Common myeloid progenitor, CD34-positive (primary cell): ENCODE measurements at regions not wholly inside any gene's neighbourhood (a gene's known extent, or its start where the extent isn't known, plus 50 kb on each side); places are given as distances from the start of the nearest gene placed in this dataset.

Experiments
- CTCF ChIA-PET: fragments of 350-600 bp; sonication (Branson Sonifier 250); formaldehyde crosslinking; loops from one replicate; lab custom pipeline; 2021; ENCODE audit warnings: antibody characterized with exemption; lab: Charles Lee
- POLR2A ChIA-PET: fragments of 350-600 bp; sonication (Branson Sonifier 250); formaldehyde crosslinking; loops from one replicate; lab custom pipeline; 2021; ENCODE audit warnings: antibody characterized with exemption; lab: Charles Lee
- DNase-seq, 3 donors: peaks; one replicate each; pipeline versions ENCODE4 v3.0.0 to v3.0.0-alpha.2; 2013
- H3K27ac ChIP-seq, 2 experiments: 1 replicate in 1 of 2; 2 replicates in 1 of 2; pipeline ENCODE4 v1.7.0; 2013; ENCODE audit warnings: inconsistent platforms in 2 of 2, low read length in 2 of 2, mild to moderate bottlenecking in 2 of 2, low read depth in 1 of 2, moderate library complexity in 1 of 2; ENCODE audit not compliant: severe bottlenecking in 2 of 2, insufficient read depth in 1 of 2, poor library complexity in 1 of 2
- H3K27me3 ChIP-seq, 5 experiments: replicated peaks in 2 of 5; 1 replicate in 3 of 5; 2 replicates in 2 of 5; pipeline versions ENCODE4 v1.6.1 to v1.7.0; 2013; ENCODE audit warnings: low read length in 4 of 5, mild to moderate bottlenecking in 2 of 5, moderate library complexity in 2 of 5, inconsistent platforms in 1 of 5; ENCODE audit not compliant: insufficient read depth in 5 of 5, control insufficient read depth in 4 of 5
- H3K36me3 ChIP-seq, 4 experiments: 1 replicate in 2 of 4; 2 replicates in 2 of 4; pipeline versions ENCODE4 v1.6.1 to v1.7.0; 2013; ENCODE audit warnings: low read length in 3 of 4, control low read depth in 1 of 4, mild to moderate bottlenecking in 1 of 4; ENCODE audit not compliant: control insufficient read depth in 4 of 4, insufficient read depth in 4 of 4
- H3K4me1 ChIP-seq, 4 experiments: 1 replicate in 3 of 4; 2 replicates in 1 of 4; pipeline versions ENCODE4 v1.6.1 to v1.7.1; 2013; ENCODE audit warnings: low read length in 3 of 4, mild to moderate bottlenecking in 3 of 4, control low read depth in 1 of 4, inconsistent platforms in 1 of 4, moderate library complexity in 1 of 4; ENCODE audit not compliant: control insufficient read depth in 4 of 4, insufficient read depth in 4 of 4; ENCODE audit errors: control extremely low read depth in 1 of 4
- H3K4me3 ChIP-seq, 7 experiments: 1 replicate in 4 of 7; 2 replicates in 3 of 7; pipeline versions ENCODE4 v1.5.1 to v1.7.0; 2013; ENCODE audit warnings: mild to moderate bottlenecking in 7 of 7, low read length in 6 of 7, moderate library complexity in 6 of 7, inconsistent platforms in 2 of 7, low read depth in 2 of 7, control low read depth in 1 of 7; ENCODE audit not compliant: insufficient read depth in 4 of 7, control insufficient read depth in 1 of 7; ENCODE audit errors: extremely low read depth in 1 of 7
- H3K9me3 ChIP-seq, 5 experiments: 1 replicate in 4 of 5; 2 replicates in 1 of 5; pipeline versions ENCODE4 v1.6.1 to v1.7.1; 2013; ENCODE audit warnings: low read length in 4 of 5, mild to moderate bottlenecking in 2 of 5, inconsistent platforms in 1 of 5, low read depth in 1 of 5, moderate library complexity in 1 of 5; ENCODE audit not compliant: control insufficient read depth in 4 of 5, insufficient read depth in 2 of 5; ENCODE audit errors: control extremely low read depth in 1 of 5
- WGBS: methylation state at CpG from one replicate; pipeline ENCODE4 v1.1.5; 2013; ENCODE audit not compliant: insufficient coverage; 5-methylcytosine and 5-hydroxymethylcytosine counted together

GRCh38 chr13:73323615-73324014, 264.8 kb downstream of the KLF5 start:
- 100% methylated on average over 1 of the region's 1 CpG for WGBS

DNA sequence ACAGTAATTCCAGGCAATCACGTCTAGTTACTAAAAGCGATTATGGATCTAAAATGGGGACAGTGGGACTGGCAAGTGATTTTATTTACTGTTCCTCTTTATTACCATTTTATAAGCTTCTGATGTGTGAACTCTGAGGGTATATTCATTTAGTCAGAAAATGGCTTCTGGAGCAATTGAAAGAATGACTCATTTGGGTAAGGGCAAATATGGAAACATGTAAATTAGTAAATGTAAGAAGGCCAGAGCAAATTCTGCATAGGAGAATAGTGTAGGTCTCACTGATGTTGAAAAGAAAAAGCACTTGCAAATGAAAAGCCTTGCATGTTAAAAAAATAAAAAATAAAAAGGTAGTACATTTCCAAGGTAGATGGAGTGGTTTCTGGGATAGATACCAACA, 262.2 kb downstream of the KLF5 start:
- H3K36me3 ChIP-seq, result no peaks in the 10 kb centered on the region
- ChIA-PET CTCF (no interaction called here), POLR2A (no interaction called here)
- no peak for DNase-seq
- no peak overlapping the region for H3K27ac ChIP-seq
- no peaks in the 10 kb centered on the region for H3K27me3 ChIP-seq
- H3K4me3 ChIP-seq, result no peak overlapping the region
- H3K9me3 ChIP-seq, result no peaks in the 10 kb centered on the region
- peaks cover 0 to 3% (median 0%) of the 10 kb centered on the region in 4 experiments for H3K4me1 ChIP-seq
- no CpG with 5 or more reads among the region's 2 CpGs for WGBS

More at GRCh38 chr13:73323615-73324014, 264.8 kb downstream of the KLF5 start:
- Histone ChIP-seq H3K4me1 (peaks cover 0 to 3% (median 0%) of the 10 kb centered on the region in 4 experiments), H3K27me3 (no peaks in the 10 kb centered on the region), H3K9me3 (no peaks in the 10 kb centered on the region), H3K27ac (no peak overlapping the region), H3K4me3 (no peak overlapping the region), H3K36me3 (no peaks in the 10 kb centered on the region)
- ChIA-PET POLR2A (interaction anchor here (0.6 kb wide), 1 partner anchor 10 kb away, joined by 3 read pairs; no protein-coding TSS in a partner anchor), CTCF (interaction anchor here (0.6 kb wide), 1 partner anchor 77 kb away, joined by 3 read pairs; no protein-coding TSS in a partner anchor)
- DNase-seq, result no peak

DNA sequence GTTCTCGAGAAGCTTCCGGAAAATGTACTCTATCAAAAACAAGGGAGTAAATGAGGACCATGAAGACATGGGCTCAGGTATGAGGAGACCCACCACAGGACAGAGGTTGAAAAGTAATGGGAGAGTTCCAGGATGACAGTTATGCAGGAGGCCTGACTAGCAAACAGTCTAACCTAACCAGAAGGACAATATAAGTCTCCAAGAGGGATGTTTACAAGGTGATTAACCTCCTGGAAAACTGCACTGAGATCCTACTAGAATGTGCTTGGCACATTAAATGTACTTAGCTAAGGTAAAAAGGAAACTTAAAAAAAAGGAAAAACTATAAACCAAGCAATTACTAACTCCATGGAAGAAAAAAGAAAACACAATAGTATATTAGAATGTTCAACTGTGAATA, 258.3 kb downstream of the KLF5 start:
- 100% methylated on average over 1 of the region's 2 CpGs for WGBS
- Histone ChIP-seq H3K9me3 (peaks cover 0 to 10% (median 0%) of the 10 kb centered on the region in 5 experiments), H3K4me3 (no peak overlapping the region), H3K27ac (no peak overlapping the region), H3K27me3 (no peaks in the 10 kb centered on the region), H3K36me3 (no peaks in the 10 kb centered on the region), H3K4me1 (peaks cover 0 to 3% (median 0%) of the 10 kb centered on the region in 4 experiments)
- no peak for DNase-seq
- POLR2A ChIA-PET, result no interaction called here
- CTCF ChIA-PET, result interaction anchor here (1.5 kb wide), 1 partner anchor 11 kb away, joined by 3 read pairs; no protein-coding TSS in a partner anchor

DNA sequence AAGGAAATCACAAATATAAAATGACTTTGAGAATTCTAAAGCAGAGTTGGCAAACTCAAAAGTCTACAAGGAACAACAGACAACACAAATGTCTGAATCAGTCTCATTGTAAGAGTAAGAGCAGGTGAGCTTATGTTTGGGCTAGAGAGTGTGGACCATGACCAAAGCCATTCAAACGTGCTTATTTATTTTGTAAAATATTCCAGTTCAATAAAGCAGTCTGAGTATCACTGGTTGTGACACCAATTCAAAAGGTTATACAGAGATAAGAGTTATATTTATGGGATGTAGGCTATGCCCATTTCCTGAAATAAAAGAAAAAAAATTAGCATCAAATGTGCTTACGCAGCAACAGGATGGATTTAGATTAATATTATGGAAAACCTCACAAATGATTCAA, 251.6 kb downstream of the KLF5 start:
- Histone ChIP-seq H3K4me3 (no peak overlapping the region), H3K27me3 (no peaks in the 10 kb centered on the region), H3K27ac (no peak overlapping the region), H3K9me3 (peaks cover 0 to 10% (median 0%) of the 10 kb centered on the region in 5 experiments), H3K36me3 (no peaks in the 10 kb centered on the region), H3K4me1 (no peaks in the 10 kb centered on the region)
- CTCF ChIA-PET, result interaction anchor here (0.5 kb wide), 1 partner anchor 98 kb away, joined by 3 read pairs; no protein-coding TSS in a partner anchor
- WGBS, result no CpG with 5 or more reads among the region's 2 CpGs
- no peak for DNase-seq
- POLR2A ChIA-PET, result interaction anchor here (0.6 kb wide), 1 partner anchor 56 kb away, joined by 5 read pairs; no protein-coding TSS in a partner anchor

- H3K9me3 ChIP-seq, result peaks cover 0 to under 1% (median 0%) of the 10 kb centered on the region in 5 experiments
- H3K4me3 ChIP-seq, result no peak overlapping the region
- H3K36me3 ChIP-seq, result no peaks in the 10 kb centered on the region
- no CpG with 5 or more reads among the region's 1 CpG for WGBS
- ChIA-PET POLR2A (no interaction called here), CTCF (no interaction called here)
- no peaks in the 10 kb centered on the region for H3K4me1 ChIP-seq
- DNase-seq, result no peak
- H3K27me3 ChIP-seq, result no peaks in the 10 kb centered on the region
- H3K27ac ChIP-seq, result no peak overlapping the region
Observed at GRCh38 chr13:73307481-73307880, 248.7 kb downstream of the KLF5 start.

DNA sequence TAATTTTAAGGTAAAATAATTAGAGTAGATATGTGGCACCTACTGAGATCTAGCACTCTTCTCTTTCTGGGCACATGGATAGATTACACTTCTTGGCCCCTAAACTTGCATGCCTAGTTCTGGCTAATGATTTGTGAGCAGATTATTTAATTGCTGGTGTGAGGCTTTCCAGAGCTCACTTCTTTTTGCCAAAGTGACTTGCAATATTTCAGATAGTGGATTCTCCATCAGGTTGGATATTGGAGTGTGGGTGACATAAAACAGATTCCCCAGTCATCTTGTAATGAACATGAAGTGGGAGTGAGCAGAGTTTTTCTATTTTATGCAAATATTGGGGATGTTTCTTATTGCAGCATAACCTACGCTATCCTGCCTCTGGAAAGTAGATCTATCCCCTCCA, 247.9 kb downstream of the KLF5 start:
- DNase-seq, result no peak
- no peaks in the 10 kb centered on the region for H3K4me1 ChIP-seq
- H3K9me3 ChIP-seq, result no peaks in the 10 kb centered on the region
- H3K4me3 ChIP-seq, result no peak overlapping the region
- 100% methylated on average over 1 of the region's 1 CpG for WGBS
- no peak overlapping the region for H3K27ac ChIP-seq
- CTCF ChIA-PET, result no interaction called here
- POLR2A ChIA-PET, result no interaction called here
- H3K27me3 ChIP-seq, result no peaks in the 10 kb centered on the region
- H3K36me3 ChIP-seq, result no peaks in the 10 kb centered on the region

- 100% methylated on average over 2 of the region's 2 CpGs for WGBS
- Histone ChIP-seq H3K4me1 (no peaks in the 10 kb centered on the region), H3K27ac (no peak overlapping the region), H3K36me3 (no peaks in the 10 kb centered on the region), H3K27me3 (no peaks in the 10 kb centered on the region), H3K9me3 (no peaks in the 10 kb centered on the region), H3K4me3 (no peak overlapping the region)
- CTCF ChIA-PET, result no interaction called here
- POLR2A ChIA-PET, result no interaction called here
- no peak for DNase-seq
Observed at GRCh38 chr13:73304442-73304841, 245.6 kb downstream of the KLF5 start.
